ENCODE measurements at regions not wholly inside any gene's neighbourhood (a gene's known extent, or its start where the extent isn't known, plus 50 kb on each side); places are given as distances from the start of the nearest gene placed in this dataset.

DNA sequence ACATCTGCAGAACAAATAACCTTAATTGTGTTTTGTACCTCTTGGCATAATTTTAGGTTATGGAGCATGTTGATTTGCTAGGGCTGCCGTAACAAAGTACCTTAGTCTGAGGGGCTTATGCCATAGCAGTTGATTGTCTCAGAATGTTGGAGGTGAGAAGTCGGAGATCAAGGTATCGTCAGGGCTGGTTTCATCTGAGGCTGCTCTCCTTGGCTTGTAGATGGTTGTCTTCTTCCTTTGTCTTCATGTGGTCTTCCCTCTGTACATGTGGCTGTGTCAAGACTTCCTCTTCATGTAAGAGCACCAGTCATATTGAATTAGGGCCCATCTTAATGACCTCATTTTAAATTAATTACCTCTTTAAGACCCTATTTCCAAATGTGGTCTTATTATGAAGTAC, 64.4 kb upstream of the PTHLH start:
- TF ChIP-seq, protein P1, sequence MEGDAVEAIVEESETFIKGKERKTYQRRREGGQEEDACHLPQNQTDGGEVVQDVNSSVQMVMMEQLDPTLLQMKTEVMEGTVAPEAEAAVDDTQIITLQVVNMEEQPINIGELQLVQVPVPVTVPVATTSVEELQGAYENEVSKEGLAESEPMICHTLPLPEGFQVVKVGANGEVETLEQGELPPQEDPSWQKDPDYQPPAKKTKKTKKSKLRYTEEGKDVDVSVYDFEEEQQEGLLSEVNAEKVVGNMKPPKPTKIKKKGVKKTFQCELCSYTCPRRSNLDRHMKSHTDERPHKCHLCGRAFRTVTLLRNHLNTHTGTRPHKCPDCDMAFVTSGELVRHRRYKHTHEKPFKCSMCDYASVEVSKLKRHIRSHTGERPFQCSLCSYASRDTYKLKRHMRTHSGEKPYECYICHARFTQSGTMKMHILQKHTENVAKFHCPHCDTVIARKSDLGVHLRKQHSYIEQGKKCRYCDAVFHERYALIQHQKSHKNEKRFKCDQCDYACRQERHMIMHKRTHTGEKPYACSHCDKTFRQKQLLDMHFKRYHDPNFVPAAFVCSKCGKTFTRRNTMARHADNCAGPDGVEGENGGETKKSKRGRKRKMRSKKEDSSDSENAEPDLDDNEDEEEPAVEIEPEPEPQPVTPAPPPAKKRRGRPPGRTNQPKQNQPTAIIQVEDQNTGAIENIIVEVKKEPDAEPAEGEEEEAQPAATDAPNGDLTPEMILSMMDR (IDR thresholded peaks at IDR 0.05; ENCODE audit: low read length) = no peak
- no peak for TF ChIP-seq EZH2 (optimal IDR thresholded peaks at IDR 0.05; ENCODE audit: low read depth, low read length)
